Ectodermal cell (in vitro differentiated cells): ENCODE measurements at regions not wholly inside any gene's neighbourhood (a gene's known extent, or its start where the extent isn't known, plus 50 kb on each side); places are given as distances from the start of the nearest gene placed in this dataset.
"Not testable (repeated sequence)": the region's sequence is repeated elsewhere in the genome, so short reads cannot be mapped to it uniquely, and the experiment has no call there.

Experiments used
- H3K27ac ChIP-seq: 2 replicates; pipeline ENCODE4 v1.7.0; 2013; ENCODE audit warnings: mild to moderate bottlenecking, low read depth, low read length; ENCODE audit not compliant: insufficient read depth, poor library complexity, severe bottlenecking
- H3K27me3 ChIP-seq: 2 replicates; pipeline ENCODE4 v1.7.0; 2013; ENCODE audit warnings: mild to moderate bottlenecking, low read length; ENCODE audit not compliant: insufficient read depth, control insufficient read depth, poor library complexity, severe bottlenecking
- H3K36me3 ChIP-seq: one replicate; pipeline ENCODE4 v1.7.0; 2013; ENCODE audit warnings: low read length; ENCODE audit not compliant: control insufficient read depth, insufficient read depth
- H3K4me1 ChIP-seq: one replicate; pipeline ENCODE4 v1.7.0; 2013; ENCODE audit warnings: low read length; ENCODE audit not compliant: control insufficient read depth, insufficient read depth
- H3K4me3 ChIP-seq: 2 replicates; pipeline ENCODE4 v1.7.0; 2013; ENCODE audit warnings: low read depth, low read length, control low read depth; ENCODE audit not compliant: insufficient read depth
- H3K9me3 ChIP-seq: 2 replicates; pipeline ENCODE4 v1.7.0; 2013; ENCODE audit warnings: mild to moderate bottlenecking, low read length, moderate library complexity; ENCODE audit not compliant: control insufficient read depth
- WGBS, 2 experiments: methylation state at CpG; one replicate each; pipeline ENCODE4 v1.1.7; 2013; ENCODE audit warnings: missing lambda C conversion rate in 2 of 2; 5-methylcytosine and 5-hydroxymethylcytosine counted together

DNA sequence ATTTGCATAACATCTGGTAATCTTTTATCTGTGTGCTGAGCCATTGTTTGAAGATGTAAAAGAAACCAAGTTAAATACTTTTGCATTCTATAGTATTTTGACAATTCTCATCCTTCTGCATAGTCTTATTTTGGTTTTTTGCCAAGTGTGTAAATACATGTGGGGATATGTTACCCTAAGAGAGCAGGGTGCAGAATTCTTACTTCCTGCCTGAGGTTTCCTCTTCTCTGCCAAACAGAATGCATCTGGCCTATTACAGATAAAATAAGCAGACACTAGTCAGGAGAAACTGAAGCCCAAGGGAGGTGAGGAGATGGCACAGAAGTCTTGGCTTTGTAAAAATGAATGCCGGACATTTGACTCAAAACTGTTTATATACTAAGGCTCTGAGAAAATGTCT, 462.1 kb downstream of the TMEM38B start:
- WGBS, 2 experiments = 100% methylated on average over 1 of the region's 1 CpG
- Histone ChIP-seq H3K27ac (no peak overlapping the region), H3K27me3 (no peaks in the 10 kb centered on the region), H3K4me1 (no peaks in the 10 kb centered on the region), H3K9me3 (no peaks in the 10 kb centered on the region), H3K36me3 (no peaks in the 10 kb centered on the region), H3K4me3 (no peak overlapping the region)

GRCh38 chr9:106172265-106172664, 477.9 kb downstream of the TMEM38B start:
- Histone ChIP-seq H3K9me3 (no peaks in the 10 kb centered on the region), H3K4me1 (no peaks in the 10 kb centered on the region), H3K4me3 (no peak overlapping the region), H3K27me3 (no peaks in the 10 kb centered on the region), H3K27ac (no peak overlapping the region), H3K36me3 (no peaks in the 10 kb centered on the region)
- WGBS, 2 experiments = 100% methylated on average over 1 of the region's 1 CpG; no CpG with 5 or more reads in 1 of the 2 experiments

DNA sequence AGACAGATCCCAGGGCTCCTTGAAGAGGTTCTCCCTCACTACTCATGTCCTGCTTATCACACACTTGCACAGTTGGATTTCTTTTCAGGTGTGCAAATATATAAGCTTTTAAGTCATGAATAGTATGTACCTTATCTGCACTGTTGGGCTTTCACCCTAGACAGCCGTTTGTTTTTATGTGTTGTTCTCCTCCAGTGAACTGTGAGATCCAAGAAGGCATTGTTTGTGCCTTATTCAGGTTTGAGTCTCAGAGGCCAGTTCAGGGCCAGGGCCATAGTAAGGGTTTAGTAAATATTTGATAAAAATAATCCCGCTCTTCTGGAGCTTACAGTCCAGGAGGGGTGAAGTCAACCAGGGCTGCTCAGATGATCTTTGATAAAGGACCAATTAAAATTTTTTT, 480.0 kb downstream of the TMEM38B start:
- 92 to 97% methylated on average over 2 of the region's 2 CpGs for WGBS, 2 experiments
- H3K36me3 ChIP-seq = no peaks in the 10 kb centered on the region
- no peaks in the 10 kb centered on the region for H3K27me3 ChIP-seq
- no peak overlapping the region for H3K27ac ChIP-seq
- no peaks in the 10 kb centered on the region for H3K9me3 ChIP-seq
- H3K4me3 ChIP-seq = no peak overlapping the region
- no peaks in the 10 kb centered on the region for H3K4me1 ChIP-seq

- 84 to 97% methylated on average over 1 of the region's 1 CpG for WGBS, 2 experiments
- Histone ChIP-seq H3K27ac (no peak overlapping the region), H3K4me3 (no peak overlapping the region), H3K36me3 (no peaks in the 10 kb centered on the region), H3K4me1 (no peaks in the 10 kb centered on the region), H3K9me3 (no peaks in the 10 kb centered on the region), H3K27me3 (no peaks in the 10 kb centered on the region)
Measured at GRCh38 chr9:106177216-106177615, 482.9 kb downstream of the TMEM38B start.

DNA sequence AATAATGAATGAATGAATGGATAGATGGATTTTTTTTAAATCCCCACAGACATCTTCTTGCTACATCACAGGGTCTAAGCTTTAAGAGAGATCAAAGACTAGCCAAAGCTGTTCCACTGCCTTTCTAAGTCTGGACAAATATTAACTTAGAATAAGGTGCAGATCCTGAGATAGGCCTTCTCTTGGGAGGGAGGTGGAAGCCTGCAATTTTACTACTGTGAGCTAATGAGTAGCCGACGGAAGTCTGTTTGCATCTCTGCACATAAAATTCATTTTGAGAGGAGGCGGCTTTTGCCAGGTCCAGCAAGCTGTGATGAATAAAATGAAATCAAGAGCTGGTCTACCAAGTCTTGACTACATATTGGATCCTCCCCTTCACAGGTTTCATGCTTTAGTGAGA, 484.9 kb downstream of the TMEM38B start:
- Histone ChIP-seq H3K4me3 (no peak overlapping the region), H3K27me3 (no peaks in the 10 kb centered on the region), H3K9me3 (no peaks in the 10 kb centered on the region), H3K4me1 (no peaks in the 10 kb centered on the region), H3K27ac (no peak overlapping the region), H3K36me3 (no peaks in the 10 kb centered on the region)
- 95 to 96% methylated on average over 3 of the region's 3 CpGs for WGBS, 2 experiments

GRCh38 chr9:106203815-106204516, 509.6 kb downstream of the TMEM38B start:
- H3K4me3 ChIP-seq, H3K27me3 ChIP-seq, H3K27ac ChIP-seq, H3K9me3 ChIP-seq, H3K4me1 ChIP-seq, H3K36me3 ChIP-seq: not testable (repeated sequence)
- WGBS, 2 experiments = 80 to 88% methylated on average over 8 of the region's 8 CpGs

- H3K27ac ChIP-seq = no peak overlapping the region
- no peak overlapping the region for H3K4me3 ChIP-seq
- no peaks in the 10 kb centered on the region for H3K4me1 ChIP-seq
- no peaks in the 10 kb centered on the region for H3K36me3 ChIP-seq
- no peaks in the 10 kb centered on the region for H3K27me3 ChIP-seq
- no peaks in the 10 kb centered on the region for H3K9me3 ChIP-seq
- WGBS, 2 experiments = no CpG with 5 or more reads among the region's 1 CpG
Measured at GRCh38 chr9:106207298-106207697, 513.0 kb downstream of the TMEM38B start.

DNA sequence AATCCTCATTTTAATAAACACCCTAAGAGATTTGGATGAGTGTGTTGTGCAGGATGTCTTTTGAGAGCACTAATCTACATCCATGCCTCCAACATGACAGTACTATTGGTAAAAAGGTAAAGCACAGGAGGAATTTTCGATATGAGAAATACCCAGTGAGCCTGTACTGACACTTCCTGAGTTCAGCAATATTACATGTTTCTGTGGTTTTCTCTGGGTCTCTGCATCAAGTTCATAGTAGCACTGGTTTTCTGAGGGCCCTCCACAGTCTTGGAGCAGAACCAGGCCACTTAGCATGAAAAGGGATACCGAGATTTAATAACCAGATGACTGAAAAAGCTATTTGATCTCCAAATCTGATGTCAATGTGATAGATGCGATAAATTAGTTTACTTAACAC, 524.1 kb downstream of the TMEM38B start:
- Histone ChIP-seq H3K27ac (no peak overlapping the region), H3K36me3 (no peaks in the 10 kb centered on the region), H3K9me3 (no peaks in the 10 kb centered on the region), H3K4me3 (no peak overlapping the region), H3K4me1 (no peaks in the 10 kb centered on the region), H3K27me3 (no peaks in the 10 kb centered on the region)
- WGBS, 2 experiments = 93 to 100% methylated on average over 3 of the region's 3 CpGs

DNA sequence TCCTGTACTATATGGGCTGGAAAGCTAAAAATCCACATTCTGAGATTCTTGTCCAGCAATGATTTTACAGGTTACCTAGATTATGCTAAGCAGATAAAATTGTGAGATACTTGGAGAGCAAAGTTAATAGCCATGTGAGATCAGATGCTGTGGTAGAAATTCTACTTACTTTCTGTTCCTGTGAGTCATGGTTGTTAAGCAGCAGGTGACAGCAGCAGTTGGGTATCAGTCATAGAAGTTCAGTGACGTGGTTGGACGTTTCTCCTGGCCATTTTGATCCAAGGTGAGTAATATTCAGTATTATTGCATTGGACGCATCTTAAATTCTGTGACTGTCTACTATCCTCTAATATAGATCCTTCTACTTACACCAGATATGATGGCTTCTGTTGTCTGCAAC, 524.5 kb downstream of the TMEM38B start:
- no peaks in the 10 kb centered on the region for H3K36me3 ChIP-seq
- H3K4me1 ChIP-seq = no peaks in the 10 kb centered on the region
- no peak overlapping the region for H3K27ac ChIP-seq
- H3K4me3 ChIP-seq = no peak overlapping the region
- WGBS, 2 experiments = 85 to 98% methylated on average over 2 to 3 of the region's 3 CpGs
- no peaks in the 10 kb centered on the region for H3K27me3 ChIP-seq
- H3K9me3 ChIP-seq = no peaks in the 10 kb centered on the region

DNA sequence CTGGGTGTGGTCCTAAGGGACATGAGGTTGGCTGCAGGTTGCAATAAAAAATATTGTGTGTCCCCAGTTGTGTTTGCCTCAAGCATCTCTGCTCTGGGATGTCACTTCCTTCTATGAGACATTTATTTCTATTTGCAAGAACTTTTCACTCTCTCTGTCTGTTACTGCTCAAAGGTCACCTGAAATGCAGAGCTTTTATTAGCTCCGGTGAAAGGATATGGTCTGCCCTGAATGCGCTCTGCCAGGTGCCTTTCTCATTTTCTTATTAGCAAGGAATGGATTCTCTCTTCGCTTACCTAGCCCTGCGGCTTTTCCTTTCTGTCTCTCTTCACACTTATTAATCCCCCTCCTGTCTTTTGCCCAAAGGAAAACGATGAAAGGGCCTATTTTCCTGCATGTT, 526.1 kb downstream of the TMEM38B start:
- H3K4me1 ChIP-seq = peaks cover 4% of the 10 kb centered on the region
- H3K36me3 ChIP-seq = no peaks in the 10 kb centered on the region
- no peaks in the 10 kb centered on the region for H3K27me3 ChIP-seq
- no peak overlapping the region for H3K27ac ChIP-seq
- no peak overlapping the region for H3K4me3 ChIP-seq
- no peaks in the 10 kb centered on the region for H3K9me3 ChIP-seq
- WGBS, 2 experiments = 90 to 95% methylated on average over 4 to 5 of the region's 5 CpGs

DNA sequence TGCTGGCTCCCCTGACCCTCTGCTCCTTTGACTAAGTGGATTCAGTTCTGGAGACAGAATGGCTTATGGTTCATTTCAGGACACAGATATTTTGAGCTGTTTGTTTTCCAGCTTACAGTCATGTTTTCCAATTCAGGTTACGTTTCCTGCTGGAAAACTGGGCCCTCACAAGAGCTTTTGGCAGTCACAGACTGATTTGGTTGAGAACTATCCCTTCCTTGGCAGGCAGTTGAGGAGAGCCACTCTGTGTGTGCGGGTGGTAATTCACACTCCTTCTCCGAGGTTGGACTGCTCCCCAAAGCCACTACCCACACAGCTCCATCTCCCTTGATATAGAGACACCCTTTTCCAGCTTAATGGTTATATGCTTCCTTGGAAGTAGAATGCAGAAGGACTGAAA, 534.5 kb downstream of the TMEM38B start:
- no peaks in the 10 kb centered on the region for H3K27me3 ChIP-seq
- H3K27ac ChIP-seq = no peak overlapping the region
- no peaks in the 10 kb centered on the region for H3K9me3 ChIP-seq
- no peaks in the 10 kb centered on the region for H3K36me3 ChIP-seq
- WGBS, 2 experiments = 93 to 95% methylated on average over 3 of the region's 3 CpGs
- H3K4me3 ChIP-seq = no peak overlapping the region
- peaks cover 4% of the 10 kb centered on the region for H3K4me1 ChIP-seq
